ENCODE measurements at regions not wholly inside any gene's neighbourhood (a gene's known extent, or its start where the extent isn't known, plus 50 kb on each side); places are given as distances from the start of the nearest gene placed in this dataset.

- peak; percentile 78 for DNase-seq
Observed at GRCh38 chr21:43331962-43332828, 94.7 kb downstream of the SIK1 start.

GRCh38 chr21:43331111-43331961, 95.6 kb downstream of the SIK1 start:
- no peak for DNase-seq

GRCh38 chr21:43330306-43330881, 96.5 kb downstream of the SIK1 start:
- DNase-seq = no peak

GRCh38 chr21:43329711-43330269, 97.1 kb downstream of the SIK1 start:
- DNase-seq = no peak

- no peak for DNase-seq
Observed at GRCh38 chr21:43328958-43329691, 97.8 kb downstream of the SIK1 start.

GRCh38 chr21:43328185-43328957, 98.6 kb downstream of the SIK1 start:
- DNase-seq = no peak

GRCh38 chr21:43325968-43326715, 100.8 kb downstream of the SIK1 start:
- DNase-seq = no peak

- DNase-seq = no peak
Observed at GRCh38 chr21:43325036-43325435, 101.9 kb downstream of the SIK1 start.

- DNase-seq = no peak
Observed at GRCh38 chr21:43324596-43324995, 102.3 kb downstream of the SIK1 start.

GRCh38 chr21:43323244-43324005, 103.5 kb downstream of the SIK1 start:
- DNase-seq = no peak

GRCh38 chr21:43322805-43323204, 104.1 kb downstream of the SIK1 start:
- no peak for DNase-seq

- DNase-seq = no peak
Observed at GRCh38 chr21:43322311-43322710, 104.6 kb downstream of the SIK1 start.

- no peak for DNase-seq
Observed at GRCh38 chr21:43321611-43322010, 105.3 kb downstream of the SIK1 start.

GRCh38 chr21:43321111-43321510, 105.8 kb downstream of the SIK1 start:
- no peak for DNase-seq

GRCh38 chr21:43320526-43320925, 106.4 kb downstream of the SIK1 start:
- DNase-seq = no peak

GRCh38 chr21:43318841-43319781, 107.8 kb downstream of the SIK1 start:
- DNase-seq = peak; percentile 85

- DNase-seq = no peak
Observed at GRCh38 chr21:43318368-43318767, 108.6 kb downstream of the SIK1 start.

- no peak for DNase-seq
Observed at GRCh38 chr21:43317959-43318358, 109.0 kb downstream of the SIK1 start.

GRCh38 chr21:43317254-43317748, 109.6 kb downstream of the SIK1 start:
- no peak for DNase-seq
